ENCODE measurements at regions not wholly inside any gene's neighbourhood (a gene's known extent, or its start where the extent isn't known, plus 50 kb on each side); places are given as distances from the start of the nearest gene placed in this dataset.

- DNase-seq (ENCODE audit: low read depth), result no peak
Measured at GRCh38 chr17:79369001-79369400, 241.8 kb downstream of the RBFOX3 start.

- no peak for DNase-seq (ENCODE audit: low read depth)
Measured at GRCh38 chr17:79368521-79368920, 242.3 kb downstream of the RBFOX3 start.

GRCh38 chr17:79366988-79367571, 243.8 kb downstream of the RBFOX3 start:
- no peak for DNase-seq (ENCODE audit: low read depth)

DNA sequence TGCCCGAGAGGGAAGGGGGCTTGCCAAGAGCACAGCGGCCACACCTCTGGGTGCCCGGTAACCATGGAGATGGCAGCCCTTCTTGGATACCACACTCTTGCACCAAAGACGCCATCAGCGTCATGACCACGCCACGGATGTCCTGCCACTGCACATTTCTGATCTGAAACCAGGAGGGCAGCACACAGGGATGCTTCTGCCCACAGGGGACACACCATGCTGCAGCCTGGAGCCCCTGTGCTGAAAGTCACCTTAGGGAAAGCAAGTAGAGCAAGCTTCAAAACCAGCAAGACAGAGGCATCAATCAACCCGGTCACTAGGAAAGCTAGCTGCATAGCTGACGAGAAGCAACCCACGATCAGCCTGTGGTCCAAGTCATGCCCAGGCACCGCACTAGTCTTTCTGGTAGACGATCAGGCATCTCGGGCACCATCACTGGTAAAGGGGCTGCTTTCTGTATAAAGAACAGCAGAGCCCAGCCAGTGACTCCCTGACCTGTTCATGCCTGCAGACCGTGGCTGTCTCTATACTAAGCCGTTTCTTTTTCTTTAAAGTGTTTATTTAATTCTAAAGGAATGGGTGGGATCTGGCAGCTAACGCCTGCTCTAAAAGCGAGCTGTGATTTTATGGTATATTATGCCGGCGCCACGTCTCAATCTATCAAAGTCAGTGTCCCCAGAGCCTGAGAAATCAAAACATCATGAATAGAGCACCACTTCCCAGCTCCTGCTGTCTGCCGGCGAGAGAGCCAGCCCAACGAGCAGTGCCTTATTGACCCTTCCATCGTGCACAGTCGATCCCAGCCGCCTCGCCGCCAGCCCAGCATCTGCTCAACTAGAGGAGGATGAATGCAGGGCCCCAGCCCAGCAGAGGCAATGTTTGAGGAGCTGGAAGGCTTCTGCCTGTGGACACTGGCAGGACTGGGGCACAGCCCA, 244.7 kb downstream of the RBFOX3 start:
- no peak for DNase-seq (ENCODE audit: low read depth)

GRCh38 chr17:79365351-79365750, 245.5 kb downstream of the RBFOX3 start:
- DNase-seq (ENCODE audit: low read depth), result no peak

DNA sequence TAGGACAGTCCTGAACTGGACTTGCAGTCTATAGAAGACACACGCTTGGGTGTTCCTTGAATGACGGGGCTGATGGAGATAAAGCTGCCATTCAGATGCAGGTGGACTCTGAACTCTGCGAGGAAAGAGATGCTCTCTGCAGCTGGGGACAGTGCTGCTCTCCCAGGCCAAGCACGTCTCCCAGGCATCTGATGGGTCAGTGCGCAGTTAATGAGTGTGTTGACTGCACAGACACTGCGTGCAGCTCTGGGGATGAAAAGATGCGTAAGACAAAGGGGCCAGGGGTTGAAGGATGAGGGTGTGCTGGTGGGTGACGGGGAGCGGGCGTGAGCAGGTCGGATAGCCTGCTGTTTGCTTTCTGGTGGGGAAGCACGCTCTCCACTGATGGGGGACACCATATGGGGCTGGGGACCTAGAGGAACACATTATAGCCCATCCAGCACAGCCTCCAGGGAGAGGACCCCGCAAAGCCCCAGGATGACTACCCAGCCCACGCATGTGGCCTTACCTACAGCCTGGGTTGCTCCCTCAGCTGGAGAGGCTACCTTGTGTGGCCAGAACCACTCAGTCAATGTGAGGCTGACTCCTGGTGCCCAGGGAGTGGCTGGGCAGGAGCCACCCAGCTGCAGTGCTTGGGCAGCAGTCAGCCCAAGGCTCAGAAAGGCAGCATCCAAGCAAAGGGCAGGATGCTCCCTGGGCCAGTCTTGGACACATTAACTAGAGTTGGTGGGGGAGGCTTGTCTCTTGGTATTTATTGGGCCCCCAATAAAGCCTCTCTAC, 246.3 kb downstream of the RBFOX3 start:
- DNase-seq (ENCODE audit: low read depth), result no peak

DNA sequence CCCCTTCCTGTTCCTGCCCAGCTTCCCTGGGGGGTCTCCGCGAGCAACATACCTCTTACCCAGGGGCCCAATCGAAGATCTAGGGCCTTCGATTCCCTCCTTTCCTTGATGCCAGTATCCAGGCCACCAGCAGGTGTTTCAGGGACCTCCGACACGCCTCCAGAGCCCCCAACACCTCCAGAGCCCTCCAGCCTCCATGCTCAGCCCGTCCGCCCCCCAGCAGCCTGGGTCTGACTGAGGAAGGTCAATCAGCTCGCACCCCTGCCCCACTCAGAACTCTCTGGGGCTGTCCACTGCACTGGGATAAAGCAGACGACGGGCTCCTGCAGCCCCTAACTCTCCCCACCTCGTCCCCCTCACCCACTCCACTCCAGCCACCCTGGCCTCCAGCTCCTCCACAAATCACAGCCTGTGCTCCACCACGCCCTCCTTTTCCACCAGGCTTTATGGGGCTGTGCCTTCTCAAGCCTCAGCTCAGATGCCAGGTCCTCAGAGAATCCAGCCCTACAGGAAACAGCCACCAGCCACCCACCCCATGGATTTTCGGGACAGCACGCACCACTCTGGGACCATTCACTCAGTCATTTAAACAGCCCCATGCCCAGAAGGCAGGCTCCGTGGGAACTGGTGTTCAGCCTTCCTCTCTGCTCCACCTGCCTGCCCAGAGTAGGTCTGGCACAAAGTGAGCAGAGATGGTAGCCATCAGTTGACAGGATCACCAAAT, 247.1 kb downstream of the RBFOX3 start:
- no peak for DNase-seq (ENCODE audit: low read depth)

DNA sequence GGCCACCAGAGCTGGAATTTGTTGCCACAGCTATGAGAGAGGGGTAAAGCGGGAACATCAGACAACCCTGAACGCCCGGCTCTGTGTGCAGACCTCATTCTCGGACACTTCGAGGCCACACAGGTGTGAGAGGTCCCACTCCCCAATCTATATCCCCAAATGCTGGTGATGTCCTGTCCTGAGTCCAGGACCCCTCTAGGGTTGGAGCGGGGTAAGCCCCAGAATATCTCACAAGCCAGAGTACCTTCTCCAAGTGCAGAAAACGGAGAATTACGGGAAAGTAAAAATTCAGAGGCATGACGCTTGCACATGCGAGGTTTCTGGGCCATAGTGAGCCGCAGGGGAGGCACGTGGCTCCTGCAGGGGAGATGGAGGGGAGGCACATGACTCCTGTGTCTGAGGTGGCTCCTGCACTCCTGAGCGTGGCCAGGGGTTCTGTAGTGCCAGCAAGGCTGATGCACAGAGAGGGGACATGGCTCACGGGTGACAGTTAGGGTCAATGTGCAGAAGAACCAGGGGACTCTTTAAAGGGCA, 248.0 kb downstream of the RBFOX3 start:
- DNase-seq (ENCODE audit: low read depth), result no peak

- DNase-seq (ENCODE audit: low read depth), result no peak
Measured at GRCh38 chr17:79361873-79362771, 248.7 kb downstream of the RBFOX3 start.

DNA sequence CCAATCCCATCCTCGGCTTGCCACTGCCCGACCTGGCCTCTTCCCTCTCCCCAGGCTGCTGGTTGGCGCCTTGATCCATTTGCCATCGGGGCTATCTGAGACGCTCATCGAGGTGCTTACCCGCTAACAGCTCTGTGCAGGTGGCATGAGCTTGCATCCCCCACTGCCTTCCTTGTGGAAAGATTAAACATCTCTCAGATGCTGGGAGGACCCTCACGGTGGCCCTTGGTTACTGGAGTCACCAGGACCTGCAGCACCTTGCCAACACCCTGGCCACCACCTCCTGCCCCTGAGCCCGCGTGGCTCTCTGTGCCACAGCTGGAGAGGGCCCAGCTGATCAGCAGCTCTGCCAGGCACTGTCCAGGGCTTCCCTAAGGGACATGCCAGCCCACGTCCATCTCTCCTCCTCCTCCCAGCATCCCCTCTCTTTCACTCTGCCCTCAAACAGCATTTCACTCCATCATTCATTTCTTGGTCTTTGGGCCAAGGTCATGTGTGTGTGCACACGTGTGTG, 249.6 kb downstream of the RBFOX3 start:
- DNase-seq (ENCODE audit: low read depth), result no peak

GRCh38 chr17:79360196-79360595, 250.7 kb downstream of the RBFOX3 start:
- DNase-seq (ENCODE audit: low read depth), result no peak

GRCh38 chr17:79356839-79357447, 253.9 kb downstream of the RBFOX3 start:
- DNase-seq (ENCODE audit: low read depth), result no peak

- DNase-seq (ENCODE audit: low read depth), result no peak
Measured at GRCh38 chr17:79355165-79355564, 255.7 kb downstream of the RBFOX3 start.

DNA sequence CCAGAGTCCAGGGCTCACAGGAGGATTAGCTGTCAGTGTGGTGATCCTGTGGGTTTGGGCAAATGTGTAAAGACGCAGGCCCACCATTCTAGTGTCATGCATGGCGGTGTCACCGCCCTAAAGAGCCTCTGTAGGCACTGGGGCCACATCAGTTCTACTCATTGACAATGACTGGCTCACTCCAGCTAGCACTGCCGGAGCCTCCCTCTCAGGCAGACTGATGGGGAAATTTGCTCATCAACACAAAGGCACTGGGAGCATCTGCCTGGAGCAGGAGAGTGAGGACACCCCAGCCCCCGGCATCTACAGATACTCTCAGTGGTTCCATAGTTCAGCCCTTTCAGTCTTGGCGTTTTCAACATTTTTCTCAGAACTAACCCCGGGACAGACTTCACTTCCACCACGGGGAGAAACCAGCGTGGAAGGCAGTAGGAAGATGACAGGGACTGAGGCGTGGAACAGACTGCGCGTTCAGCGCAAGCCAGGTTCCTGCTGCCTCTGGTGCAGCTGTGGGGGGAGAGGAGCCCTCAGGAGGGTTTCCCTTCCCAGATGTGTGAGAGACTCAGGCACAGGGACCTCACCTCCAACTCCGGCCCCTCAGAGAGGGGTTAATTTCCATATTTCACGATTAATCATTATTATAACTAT, 256.6 kb downstream of the RBFOX3 start:
- DNase-seq (ENCODE audit: low read depth), result no peak

- no peak for DNase-seq (ENCODE audit: low read depth)
Measured at GRCh38 chr17:79353548-79353947, 257.3 kb downstream of the RBFOX3 start.

DNA sequence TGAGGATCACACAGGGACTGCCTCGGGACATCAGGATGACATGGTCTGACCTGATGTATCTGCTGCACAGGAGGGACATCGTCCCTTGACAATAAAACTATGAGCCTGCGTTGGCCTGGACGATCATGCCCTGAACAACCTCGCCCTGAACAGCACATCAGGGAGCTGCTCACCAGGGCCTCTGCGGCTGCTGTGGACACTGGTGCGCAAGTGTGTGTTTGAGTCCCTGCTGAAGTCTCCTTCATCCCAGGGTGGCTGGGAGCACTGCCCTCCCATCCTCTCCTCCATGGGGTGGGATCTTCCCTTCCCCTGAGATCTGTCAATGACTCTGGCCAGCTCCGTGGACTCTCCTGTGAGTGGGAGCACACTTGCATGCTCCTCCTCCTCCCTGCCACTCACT, 257.8 kb downstream of the RBFOX3 start:
- DNase-seq (ENCODE audit: low read depth), result no peak

DNA sequence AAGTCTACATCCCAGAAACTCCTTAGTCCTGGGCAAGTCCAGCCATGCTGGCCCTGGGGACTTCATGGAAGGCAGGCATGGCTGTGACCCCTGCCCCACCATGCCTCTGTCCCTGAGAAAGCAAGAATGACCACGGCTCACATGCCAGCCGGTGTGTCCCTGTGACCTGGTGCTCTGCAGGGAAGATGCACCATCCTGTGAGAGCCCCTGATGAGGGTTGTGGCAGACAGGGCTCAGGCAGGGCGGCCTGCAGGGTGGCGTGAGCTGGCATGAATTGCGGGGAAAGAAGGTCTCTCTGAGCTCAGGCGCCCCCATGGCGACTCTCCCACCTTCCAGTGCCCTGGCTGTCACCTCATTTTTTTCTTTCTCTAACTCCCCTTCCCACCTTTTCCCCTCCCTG, 260.3 kb downstream of the RBFOX3 start:
- no peak for DNase-seq (ENCODE audit: low read depth)

- no peak for DNase-seq (ENCODE audit: low read depth)
Measured at GRCh38 chr17:79349506-79350400, 261.1 kb downstream of the RBFOX3 start.

DNA sequence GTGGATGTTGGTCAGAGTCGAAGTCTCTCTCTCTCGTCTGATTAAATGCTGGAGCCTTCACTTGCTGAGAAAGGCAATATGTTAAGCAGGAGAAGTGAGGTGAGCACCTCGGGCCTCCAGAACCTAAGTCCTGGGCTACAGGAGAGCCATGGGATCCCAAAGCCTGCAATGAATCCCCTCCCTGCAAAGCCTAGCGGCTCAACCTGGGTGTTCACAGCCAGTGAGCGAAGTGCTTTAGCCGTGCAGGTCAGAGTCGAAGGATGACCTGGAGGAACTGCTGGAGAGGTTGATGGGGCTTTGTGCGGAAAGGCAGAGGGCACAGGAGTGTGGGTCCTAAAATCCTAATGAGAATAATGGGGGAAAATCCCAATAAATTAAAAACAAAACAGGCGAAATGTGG, 267.8 kb downstream of the ENGASE start:
- DNase-seq (ENCODE audit: low read depth), result no peak
